DND-41 (cell line): ENCODE measurements at regions not wholly inside any gene's neighbourhood (a gene's known extent, or its start where the extent isn't known, plus 50 kb on each side); places are given as distances from the start of the nearest gene placed in this dataset.

Source experiments
- ATAC-seq: fragments of 200-7000 bp; cut with Tn5 transposase; 3 replicates; pipeline ENCODE4 v1.9.1; 2021; ENCODE audit warnings: low read depth; ENCODE audit not compliant: insufficient read depth
- DNase-seq: peaks from one replicate; pipeline ENCODE4 v3.0.0-alpha.2; 2020
- H2AFZ ChIP-seq: 2 replicates; pipeline ENCODE4 v1.6.0; 2012; ENCODE audit warnings: low read depth, low read length
- H3K27ac ChIP-seq: 2 replicates; pipeline ENCODE4 v1.5.1; 2012; ENCODE audit warnings: low read length, inconsistent platforms
- H3K27me3 ChIP-seq: fragments of 200-600 bp; sonication (generic); 2 replicates; pipeline ENCODE4 v1.6.0; 2012; ENCODE audit warnings: low read length, mild to moderate bottlenecking, inconsistent platforms; ENCODE audit not compliant: insufficient read depth, poor library complexity
- H3K36me3 ChIP-seq: 2 replicates; pipeline ENCODE4 v1.5.1; 2012; ENCODE audit warnings: low read length, inconsistent platforms; ENCODE audit not compliant: insufficient read depth
- H3K4me1 ChIP-seq: 2 replicates; pipeline ENCODE4 v1.5.1; 2012; ENCODE audit warnings: mild to moderate bottlenecking, low read length; ENCODE audit not compliant: insufficient read depth
- H3K4me2 ChIP-seq: 2 replicates; pipeline ENCODE4 v1.6.0; 2012; ENCODE audit warnings: mild to moderate bottlenecking, moderate library complexity, low read length, inconsistent platforms; ENCODE audit not compliant: insufficient read depth
- H3K4me3 ChIP-seq, 2 experiments: fragments of 200-600 bp in 1 of 2; shearing (Covaris generic) in 1 of 2; 2 replicates each; pipeline ENCODE4 v1.5.1; 2012 to 2016; ENCODE audit warnings: inconsistent platforms in 2 of 2, low read length in 2 of 2, mild to moderate bottlenecking in 2 of 2, low read depth in 1 of 2, moderate library complexity in 1 of 2
- H3K79me2 ChIP-seq: 2 replicates; pipeline ENCODE4 v1.6.0; 2012; ENCODE audit warnings: low read length, inconsistent platforms; ENCODE audit not compliant: insufficient read depth
- H3K9ac ChIP-seq: 2 replicates; pipeline ENCODE4 v1.6.0; 2012; ENCODE audit warnings: low read depth, mild to moderate bottlenecking, inconsistent platforms, low read length, moderate library complexity
- H3K9me3 ChIP-seq: 2 replicates; pipeline ENCODE4 v1.5.1; 2012; ENCODE audit warnings: low read length, moderate library complexity, mild to moderate bottlenecking, inconsistent platforms; ENCODE audit not compliant: insufficient read depth, severe bottlenecking
- H4K20me1 ChIP-seq: 2 replicates; pipeline ENCODE4 v1.6.0; 2012; ENCODE audit warnings: low read length; ENCODE audit not compliant: insufficient read depth
- CTCF ChIP-seq: IDR thresholded peaks from 2 replicates; pipeline ENCODE4 v1.5.1; 2012; ENCODE audit warnings: borderline replicate concordance, low read length, moderate library complexity, mild to moderate bottlenecking; ENCODE audit not compliant: poor library complexity, severe bottlenecking; ENCODE audit errors: extremely low read depth
- EZH2 ChIP-seq: IDR thresholded peaks from 3 replicates; pipeline ENCODE4 v1.6.1; 2012; ENCODE audit warnings: borderline replicate concordance, low read depth, mild to moderate bottlenecking, moderate library complexity, low read length, inconsistent platforms; ENCODE audit not compliant: severe bottlenecking

GRCh38 chr6:10259671-10260070, 155.2 kb downstream of the TFAP2A start:
- Histone ChIP-seq H3K27ac (no peak overlapping the region), H3K36me3 (no peaks in the 10 kb centered on the region), H3K9me3 (peaks cover 3% of the 10 kb centered on the region), H3K4me1 (no peaks in the 10 kb centered on the region), H4K20me1 (no peaks in the 10 kb centered on the region), H3K9ac (no peak overlapping the region), H2AFZ (no peak overlapping the region), H3K27me3 (no peaks in the 10 kb centered on the region), H3K4me3 (no peak overlapping the region), H3K79me2 (no peaks in the 10 kb centered on the region), H3K4me2 (no peak overlapping the region)
- DNase-seq = no peak
- TF ChIP-seq EZH2 = no peak
- no peak for TF ChIP-seq CTCF
- no peak for ATAC-seq

DNA sequence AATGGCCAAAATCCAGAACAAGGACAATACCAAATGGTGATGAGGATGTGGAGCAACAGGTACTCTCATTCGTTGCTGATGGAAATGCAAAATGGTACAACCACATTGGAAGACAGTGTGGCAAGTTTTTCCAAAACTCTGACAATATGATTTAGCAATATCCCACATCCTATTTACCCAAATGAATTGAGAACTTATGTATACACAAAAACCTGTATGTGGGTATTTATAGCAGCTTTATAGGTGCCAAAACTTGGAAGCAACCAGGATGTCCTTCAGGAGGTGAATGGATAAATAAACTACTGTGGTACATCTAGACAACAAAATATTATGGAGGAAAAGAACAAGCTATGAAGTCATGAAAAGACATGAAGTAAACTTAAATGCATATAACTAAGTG, 156.5 kb downstream of the TFAP2A start:
- Histone ChIP-seq H3K9ac (no peak overlapping the region), H3K27ac (no peak overlapping the region), H4K20me1 (no peaks in the 10 kb centered on the region)

GRCh38 chr6:10256113-10256690, 158.7 kb downstream of the TFAP2A start:
- TF ChIP-seq EZH2 = no peak
- peak; percentile 32 for TF ChIP-seq CTCF

More for the DNA sequence above, 156.5 kb downstream of the TFAP2A start:
- Histone ChIP-seq H3K36me3 (no peaks in the 10 kb centered on the region), H3K4me3 (no peak overlapping the region), H3K9me3 (peaks cover 3% of the 10 kb centered on the region), H3K4me1 (no peaks in the 10 kb centered on the region), H3K79me2 (no peaks in the 10 kb centered on the region), H3K27me3 (no peaks in the 10 kb centered on the region), H3K4me2 (no peak overlapping the region), H2AFZ (no peak overlapping the region)
- DNase-seq (no peak), ATAC-seq (no peak)
- TF ChIP-seq EZH2 (no peak), CTCF (no peak)

More at GRCh38 chr6:10256113-10256690, 158.7 kb downstream of the TFAP2A start:
- no peak overlapping the region for H3K27ac ChIP-seq
- H4K20me1 ChIP-seq = no peaks in the 10 kb centered on the region
- no peak for ATAC-seq
- H3K4me1 ChIP-seq = no peaks in the 10 kb centered on the region
- H3K9me3 ChIP-seq = peaks cover 3% of the 10 kb centered on the region
- DNase-seq = no peak
- H3K4me2 ChIP-seq = no peak overlapping the region
- H2AFZ ChIP-seq = no peak overlapping the region
- H3K4me3 ChIP-seq = no peak overlapping the region
- H3K36me3 ChIP-seq = no peaks in the 10 kb centered on the region
- no peaks in the 10 kb centered on the region for H3K79me2 ChIP-seq
- H3K9ac ChIP-seq = no peak overlapping the region
- no peaks in the 10 kb centered on the region for H3K27me3 ChIP-seq
